ACC112 (cell line): ENCODE measurements at regions not wholly inside any gene's neighbourhood (a gene's known extent, or its start where the extent isn't known, plus 50 kb on each side); places are given as distances from the start of the nearest gene placed in this dataset.

Experiments
- H2AFZ ChIP-seq: fragments of 200-600 bp; sonication (generic); one replicate; pipeline ENCODE4 v1.6.0; 2017; ENCODE audit warnings: antibody characterized with exemption, low read length; ENCODE audit not compliant: unreplicated experiment
- H3K27ac ChIP-seq: fragments of 200-600 bp; sonication (generic); 2 replicates; pipeline ENCODE4 v1.5.1; 2014; ENCODE audit warnings: low read depth, mild to moderate bottlenecking, antibody characterized with exemption, low read length, moderate library complexity
- H3K27me3 ChIP-seq: fragments of 200-600 bp; sonication (generic); 2 replicates; pipeline ENCODE4 v1.6.1; 2014; ENCODE audit warnings: mild to moderate bottlenecking, antibody characterized with exemption, low read length, moderate library complexity, mixed read lengths; ENCODE audit not compliant: insufficient read depth
- H3K36me3 ChIP-seq: fragments of 200-600 bp; sonication (generic); 2 replicates; pipeline ENCODE4 v1.6.1; 2016; ENCODE audit warnings: mild to moderate bottlenecking, antibody characterized with exemption, low read length, moderate library complexity, mixed read lengths; ENCODE audit not compliant: insufficient read depth
- H3K4me1 ChIP-seq: fragments of 200-600 bp; sonication (generic); one replicate; pipeline ENCODE4 v1.6.1; 2016; ENCODE audit warnings: low read length, mixed read lengths; ENCODE audit not compliant: insufficient read depth, unreplicated experiment, control insufficient read depth
- H3K4me3 ChIP-seq: fragments of 200-600 bp; sonication (generic); 2 replicates; pipeline ENCODE4 v1.5.1; 2014; ENCODE audit warnings: mild to moderate bottlenecking, low read depth, low read length
- H3K79me2 ChIP-seq: fragments of 200-600 bp; sonication (generic); one replicate; pipeline ENCODE4 v1.6.0; 2016; ENCODE audit warnings: low read length; ENCODE audit not compliant: control insufficient read depth, unreplicated experiment, insufficient read depth

DNA sequence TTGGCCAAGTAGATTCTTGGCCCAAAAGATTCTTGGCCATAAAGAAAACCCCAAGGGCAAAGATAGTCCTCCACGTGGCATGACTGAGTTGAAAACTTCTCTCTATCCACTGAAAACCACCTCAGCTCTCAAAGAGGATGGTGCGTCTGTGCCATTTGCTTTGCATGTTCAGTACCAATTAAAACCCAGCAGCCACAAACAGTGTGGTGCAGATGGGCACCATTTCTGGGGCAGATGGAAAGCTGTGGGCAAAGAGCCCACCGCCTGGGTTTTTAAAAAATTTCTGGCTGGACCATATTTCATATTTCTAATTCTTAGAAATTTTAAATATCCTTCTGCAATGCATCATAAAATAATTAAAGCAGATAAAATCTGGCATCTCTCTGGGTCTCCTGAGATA, 84.5 kb upstream of the PUM3 start:
- Histone ChIP-seq H3K4me1 (no peaks in the 10 kb centered on the region), H3K79me2 (no peaks in the 10 kb centered on the region), H2AFZ (no peak overlapping the region)

DNA sequence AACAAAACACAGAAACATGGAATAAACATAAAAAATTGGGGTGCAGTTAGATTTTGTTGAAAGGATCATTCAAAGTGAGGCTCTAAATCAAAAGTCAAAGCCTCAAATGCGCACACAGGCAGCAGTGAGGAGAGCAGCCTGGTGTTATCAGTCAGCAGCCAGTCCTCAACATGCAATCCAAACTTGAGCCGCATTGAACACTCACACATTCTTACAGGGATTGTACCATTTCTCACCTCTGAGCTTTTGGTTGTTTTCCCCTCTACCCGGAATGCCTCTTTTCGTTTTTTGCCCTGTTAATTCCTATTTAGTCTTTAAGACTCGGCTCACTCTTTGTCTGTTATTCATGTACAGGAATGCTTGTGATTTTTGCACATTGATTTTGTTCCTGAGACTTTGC, 81.1 kb upstream of the PUM3 start:
- peaks cover 10% of the 10 kb centered on the region; the same call in 1 of the 2 replicates for H3K27me3 ChIP-seq
- no peaks in the 10 kb centered on the region for H3K36me3 ChIP-seq
- H2AFZ ChIP-seq, result no peak overlapping the region
- no peak overlapping the region for H3K27ac ChIP-seq
- no peaks in the 10 kb centered on the region for H3K79me2 ChIP-seq
- no peak overlapping the region for H3K4me3 ChIP-seq
- H3K4me1 ChIP-seq, result no peaks in the 10 kb centered on the region

More for the DNA sequence above, 84.5 kb upstream of the PUM3 start:
- H3K36me3 ChIP-seq, result no peaks in the 10 kb centered on the region
- no peak overlapping the region for H3K4me3 ChIP-seq
- no peak overlapping the region for H3K27ac ChIP-seq
- H3K27me3 ChIP-seq, result 0 out of 2 replicates have a peak, but pooled peaks cover 7% of the 10 kb centered on the region

DNA sequence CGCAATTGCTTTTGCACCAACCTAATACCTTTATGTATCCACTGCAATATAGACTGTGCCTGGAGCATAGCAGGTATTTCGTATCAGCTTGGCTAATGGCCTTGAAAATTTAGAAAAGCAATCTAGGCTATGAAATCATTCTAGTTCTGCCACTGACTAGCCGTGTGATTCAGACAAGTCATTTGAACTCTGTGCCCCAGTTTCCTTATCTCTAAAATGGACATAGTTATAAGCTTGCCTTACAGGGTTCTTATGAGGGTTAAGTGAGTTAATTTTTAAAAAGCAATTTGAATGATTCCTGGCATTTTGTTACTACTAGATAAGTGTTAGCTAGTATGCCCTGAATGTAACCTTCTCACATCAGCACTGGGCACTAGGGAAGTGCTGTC, 80.5 kb upstream of the PUM3 start:
- H3K36me3 ChIP-seq, result no peaks in the 10 kb centered on the region
- no peak overlapping the region for H3K27ac ChIP-seq
- no peak overlapping the region for H3K4me3 ChIP-seq
- H3K27me3 ChIP-seq, result peaks cover 10% of the 10 kb centered on the region; the same call in 1 of the 2 replicates
- no peaks in the 10 kb centered on the region for H3K4me1 ChIP-seq
- H3K79me2 ChIP-seq, result no peaks in the 10 kb centered on the region
- no peak overlapping the region for H2AFZ ChIP-seq

DNA sequence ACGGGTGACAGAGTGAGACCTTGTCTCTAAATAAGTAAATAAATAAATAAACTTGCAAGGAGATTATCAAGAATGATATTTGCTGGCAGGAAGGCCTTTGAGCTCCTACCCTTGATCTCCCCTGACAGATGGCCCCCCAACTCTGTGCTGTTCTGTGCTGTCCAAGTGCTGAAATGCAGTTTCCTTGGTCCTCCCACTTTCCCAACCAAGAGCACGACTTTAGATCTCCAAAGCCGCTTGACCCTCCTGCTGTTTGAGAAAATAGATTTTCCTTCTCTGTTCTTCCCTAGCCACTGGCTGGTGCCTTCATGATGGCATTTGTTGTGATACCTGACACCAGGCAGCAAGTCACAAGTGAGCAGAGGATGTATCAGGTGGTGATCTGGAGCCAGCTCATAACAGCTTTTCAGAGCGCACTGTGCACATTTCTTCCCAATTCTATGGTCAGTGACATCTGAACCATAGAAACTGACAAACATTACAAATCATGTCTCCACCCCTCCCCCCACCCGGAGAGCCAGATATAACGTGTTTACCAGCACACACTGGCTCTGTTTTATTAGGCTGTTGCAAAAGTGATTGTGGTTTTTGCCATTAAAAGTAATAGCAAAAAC, 80.0 kb upstream of the PUM3 start:
- H3K27me3 ChIP-seq, result peaks cover 6% of the 10 kb centered on the region; the same call in 1 of the 2 replicates
- H3K79me2 ChIP-seq, result no peaks in the 10 kb centered on the region

DNA sequence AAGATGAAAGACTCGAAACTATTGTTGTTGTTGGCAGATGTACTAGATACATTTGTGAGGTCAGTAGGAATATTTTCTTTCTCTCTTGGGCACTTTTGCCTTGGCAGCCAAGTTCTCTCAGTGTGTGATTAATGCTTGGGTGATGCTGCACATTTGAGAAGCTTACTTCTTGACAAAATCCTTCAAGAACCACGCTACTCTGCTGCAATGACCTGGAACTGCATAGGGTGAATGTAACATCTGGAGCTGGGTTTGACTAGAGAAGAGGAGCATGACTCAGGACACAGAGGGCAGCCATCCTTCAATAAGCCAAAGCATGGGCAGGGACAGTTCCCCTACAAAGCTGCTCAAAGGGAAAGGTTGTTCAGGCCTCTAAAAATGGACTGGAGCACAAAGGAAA, 75.5 kb upstream of the PUM3 start:
- Histone ChIP-seq H3K4me3 (no peak overlapping the region), H3K36me3 (no peaks in the 10 kb centered on the region), H3K27me3 (peaks cover 4% of the 10 kb centered on the region; the same call in 1 of the 2 replicates), H2AFZ (no peak overlapping the region), H3K4me1 (no peaks in the 10 kb centered on the region), H3K27ac (no peak overlapping the region), H3K79me2 (no peaks in the 10 kb centered on the region)

More for the DNA sequence above, 80.0 kb upstream of the PUM3 start:
- no peak overlapping the region for H3K4me3 ChIP-seq
- H3K27ac ChIP-seq, result no peak overlapping the region
- H3K4me1 ChIP-seq, result no peaks in the 10 kb centered on the region
- H2AFZ ChIP-seq, result no peak overlapping the region
- no peaks in the 10 kb centered on the region for H3K36me3 ChIP-seq

DNA sequence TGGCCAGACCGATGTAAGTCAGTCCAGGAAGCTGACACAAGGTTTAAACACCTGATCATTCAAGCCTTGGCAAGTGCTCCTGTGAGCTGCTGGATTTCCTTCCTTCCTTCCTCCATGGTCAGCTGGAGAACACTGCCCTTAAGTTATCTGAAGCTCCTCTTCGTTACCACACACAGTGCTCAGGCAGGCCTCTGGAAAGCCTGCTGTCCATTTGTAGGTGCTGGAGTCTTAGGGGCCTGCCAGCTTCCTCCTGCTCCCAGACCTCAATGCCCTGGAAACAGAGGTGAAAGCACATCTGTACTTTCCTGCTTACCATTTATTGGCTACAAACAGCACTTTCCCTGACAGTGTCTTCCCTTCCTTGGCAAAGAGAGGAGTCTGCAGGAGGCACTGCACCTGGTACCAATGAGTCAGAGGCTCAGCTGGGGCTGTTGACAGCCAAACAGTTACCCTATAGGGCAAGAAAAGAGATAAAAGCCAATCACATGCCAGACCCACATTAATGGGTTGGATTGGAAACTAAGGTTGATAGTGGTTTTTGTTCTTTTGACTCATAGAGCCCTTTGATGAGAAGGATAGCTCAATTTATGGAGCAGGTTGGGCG, 72.6 kb upstream of the PUM3 start:
- peaks cover 15% of the 10 kb centered on the region for H3K27me3 ChIP-seq
- no peaks in the 10 kb centered on the region for H3K36me3 ChIP-seq
- no peak overlapping the region for H3K27ac ChIP-seq
- no peaks in the 10 kb centered on the region for H3K79me2 ChIP-seq
- no peaks in the 10 kb centered on the region for H3K4me1 ChIP-seq
- no peak overlapping the region for H3K4me3 ChIP-seq
- H2AFZ ChIP-seq, result no peak overlapping the region

DNA sequence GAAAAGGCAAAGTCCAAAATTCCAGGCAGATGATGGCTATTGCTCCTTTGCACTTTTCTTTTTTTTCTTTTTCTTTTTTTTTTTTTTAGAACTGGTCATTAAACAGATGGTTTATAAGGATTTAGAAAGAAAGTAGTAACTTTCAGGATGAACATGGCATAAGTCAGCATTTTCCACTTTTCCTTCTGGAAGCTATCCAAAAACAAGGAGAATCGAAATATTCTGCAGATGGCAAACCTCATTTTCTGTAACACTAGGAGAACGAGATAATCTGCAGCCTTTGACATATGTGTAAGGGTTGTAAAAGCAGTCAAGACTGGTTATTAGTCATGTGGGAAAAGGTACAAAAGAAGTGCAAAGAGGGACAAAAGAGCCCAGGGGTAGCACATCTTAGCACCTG, 69.1 kb upstream of the PUM3 start:
- Histone ChIP-seq H2AFZ (no peak overlapping the region), H3K79me2 (no peaks in the 10 kb centered on the region), H3K27ac (no peak overlapping the region), H3K4me3 (no peak overlapping the region), H3K4me1 (no peaks in the 10 kb centered on the region), H3K36me3 (no peaks in the 10 kb centered on the region), H3K27me3 (peaks cover 18% of the 10 kb centered on the region)

DNA sequence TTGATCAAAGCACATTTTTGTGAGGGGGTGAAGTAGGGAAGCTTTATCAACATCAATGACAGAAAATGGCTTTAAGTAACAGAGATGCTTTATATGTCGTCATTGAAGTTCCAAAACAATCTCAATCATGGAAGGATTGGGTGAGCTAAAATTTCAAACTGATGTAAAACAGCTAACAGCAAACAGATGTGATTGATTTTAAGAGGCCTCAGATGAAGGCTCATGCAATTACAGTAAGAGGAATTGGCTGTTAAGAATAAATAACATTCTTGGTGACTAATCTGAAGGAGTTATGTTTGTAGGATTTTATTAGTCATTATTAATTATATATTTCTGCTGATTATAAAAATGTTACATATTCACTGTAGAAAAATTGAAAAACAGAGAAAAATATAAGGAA, 63.5 kb upstream of the PUM3 start:
- H3K36me3 ChIP-seq, result no peaks in the 10 kb centered on the region
- H2AFZ ChIP-seq, result no peak overlapping the region
- peaks cover 13% of the 10 kb centered on the region for H3K27me3 ChIP-seq
- no peak overlapping the region for H3K27ac ChIP-seq
- H3K4me1 ChIP-seq, result no peaks in the 10 kb centered on the region
- no peaks in the 10 kb centered on the region for H3K79me2 ChIP-seq
- H3K4me3 ChIP-seq, result no peak overlapping the region

DNA sequence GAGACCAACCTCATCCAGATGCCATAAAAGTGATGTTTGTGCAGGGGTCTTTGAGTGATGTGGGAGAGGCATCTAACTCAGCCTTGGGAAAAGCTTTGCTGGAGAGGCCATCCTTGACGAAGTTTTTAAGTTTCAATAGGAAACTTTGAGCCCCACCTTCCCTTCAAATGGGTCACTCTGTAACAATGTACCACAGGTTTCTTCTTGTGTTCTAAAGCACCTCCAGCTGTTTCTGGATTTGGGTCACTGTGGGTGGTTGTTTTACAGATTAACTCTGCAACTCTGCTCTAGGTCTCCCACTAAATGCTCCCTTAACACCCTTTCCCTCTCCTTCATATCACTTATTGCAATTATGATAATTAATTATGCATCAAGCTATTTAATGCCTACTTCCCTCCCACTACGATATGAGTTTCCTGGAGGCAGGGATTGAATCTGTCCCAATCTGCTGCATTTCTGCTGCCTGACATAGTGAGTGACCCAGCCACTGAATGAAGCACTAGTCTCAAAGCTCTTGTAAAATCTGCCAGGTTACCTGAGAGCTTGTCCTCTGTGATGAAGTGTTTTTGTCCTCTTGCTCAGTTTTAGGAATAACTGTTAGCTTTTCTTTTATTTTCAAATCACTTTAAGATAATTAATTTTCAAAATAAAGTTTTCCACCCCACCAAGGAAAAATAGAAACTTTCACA, 60.5 kb upstream of the PUM3 start:
- H3K27me3 ChIP-seq, result peaks cover 7% of the 10 kb centered on the region; the same call in 1 of the 2 replicates
- no peaks in the 10 kb centered on the region for H3K79me2 ChIP-seq
- H3K27ac ChIP-seq, result no peak overlapping the region
- H3K4me1 ChIP-seq, result no peaks in the 10 kb centered on the region
- no peak overlapping the region for H3K4me3 ChIP-seq
- no peak overlapping the region for H2AFZ ChIP-seq
- H3K36me3 ChIP-seq, result no peaks in the 10 kb centered on the region
